GM19324 (cell line): ENCODE measurements at regions not wholly inside any gene's neighbourhood (a gene's known extent, or its start where the extent isn't known, plus 50 kb on each side); places are given as distances from the start of the nearest gene placed in this dataset.

ENCODE experiments used
- ATAC-seq: cut with Tn5 transposase; IDR thresholded peaks from one replicate; pipeline ENCODE4 v1.9.1; 2021; ENCODE audit warnings: mild to moderate bottlenecking, moderate library complexity; ENCODE audit not compliant: unreplicated experiment, low FRiP score

DNA sequence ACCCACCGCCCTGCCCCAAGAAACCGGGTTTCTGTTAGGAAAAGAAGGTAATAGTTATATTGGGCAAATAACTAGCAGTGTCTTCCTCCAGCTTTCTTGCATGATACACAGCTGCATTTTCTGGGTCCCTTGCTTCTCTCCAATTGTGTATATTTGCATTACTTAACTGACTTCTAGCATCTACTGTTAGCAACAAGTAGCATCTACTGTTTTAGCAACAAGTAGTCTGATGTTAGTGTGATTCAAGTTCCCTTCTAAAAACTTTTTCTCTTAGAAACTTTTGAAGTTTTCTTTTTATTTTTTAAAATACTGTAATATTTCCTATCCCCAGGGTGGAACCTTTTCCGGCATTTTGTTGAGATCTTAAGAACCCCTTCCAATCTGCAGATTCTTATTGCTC, 221.2 kb downstream of the CLIC5 start:
- ATAC-seq: no peak

DNA sequence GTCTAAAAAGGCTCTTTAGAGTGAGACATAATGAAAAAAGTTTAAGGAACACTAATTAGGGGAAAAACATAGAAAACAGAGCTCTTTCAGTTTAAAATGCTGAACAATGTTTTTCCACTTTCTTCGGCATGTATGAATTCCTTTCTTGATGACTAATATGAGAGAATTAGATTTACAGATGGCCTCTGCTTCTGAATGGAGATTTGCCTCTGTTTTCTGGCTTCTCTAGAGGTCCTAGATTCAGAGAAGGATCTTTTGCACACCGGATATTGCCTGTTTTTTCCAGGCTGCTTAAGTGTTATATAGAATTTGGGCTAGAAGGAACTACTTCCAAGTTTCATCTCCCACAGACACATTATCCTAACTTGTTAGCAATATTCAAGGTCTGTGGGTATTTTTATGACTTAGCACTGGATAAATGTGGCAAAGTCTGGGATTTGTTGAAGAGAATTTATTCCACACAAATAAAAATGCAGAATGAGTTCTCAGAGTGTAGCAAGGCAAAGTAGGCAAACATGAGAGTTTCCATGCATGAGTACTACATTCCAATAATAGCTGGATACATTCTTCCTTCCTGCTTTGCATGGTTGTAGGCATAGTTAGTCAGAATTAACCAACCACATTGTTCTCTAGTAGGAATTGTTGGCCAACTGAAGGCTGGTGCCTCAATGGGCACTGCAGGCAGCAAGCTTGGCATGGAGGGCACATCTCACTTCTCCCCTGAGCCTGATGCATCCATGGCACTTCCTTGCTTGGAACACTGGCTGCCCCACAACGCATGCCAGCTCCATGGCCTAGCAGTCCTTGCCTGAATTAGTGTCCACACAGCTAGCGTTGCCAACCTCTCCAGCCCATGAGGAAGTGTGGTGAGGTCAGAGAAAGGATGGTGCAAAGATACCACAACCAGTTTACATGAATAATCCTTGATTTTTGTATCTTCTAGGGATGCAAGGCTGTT, 224.2 kb downstream of the CLIC5 start:
- no peak for ATAC-seq

DNA sequence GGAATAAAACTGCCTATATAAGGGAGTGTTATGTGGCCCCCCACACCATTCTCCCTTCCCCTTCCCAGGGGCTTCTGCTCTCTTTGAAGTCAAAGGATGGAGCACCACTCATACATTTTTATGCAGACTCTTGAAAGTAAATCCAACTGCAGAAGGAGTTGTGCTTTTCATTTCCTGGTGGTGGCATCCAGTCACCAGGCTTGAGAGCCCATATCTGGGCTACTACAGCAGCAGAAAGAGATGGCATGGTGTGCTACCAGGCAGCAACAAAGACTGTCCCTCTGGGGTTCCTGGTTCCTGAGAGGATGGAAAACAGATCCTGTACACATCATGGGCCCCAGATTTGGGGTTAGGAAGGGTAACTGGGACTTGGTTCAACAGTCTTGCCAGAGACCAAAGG, 226.4 kb downstream of the CLIC5 start:
- no peak for ATAC-seq

DNA sequence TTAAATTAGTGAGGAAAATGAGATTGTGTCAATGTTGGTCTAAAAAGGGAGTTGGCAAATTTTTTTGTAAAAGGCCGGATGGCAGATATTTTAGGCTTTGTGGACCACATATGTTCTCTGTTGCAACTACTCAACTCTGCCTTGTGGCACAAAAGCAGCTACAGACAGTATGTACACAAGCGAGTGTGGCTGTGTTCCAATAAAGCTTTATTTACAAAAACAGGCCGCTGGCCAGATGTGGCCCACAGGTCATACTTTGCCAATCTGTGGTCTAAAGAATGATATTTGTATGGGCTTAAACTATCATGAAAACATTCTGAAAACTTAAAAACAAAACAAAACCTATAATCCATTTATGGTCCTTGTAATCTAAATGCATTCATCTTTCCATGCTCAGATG, 228.3 kb downstream of the CLIC5 start:
- ATAC-seq: no peak

GRCh38 chr6:45786355-45786781, 229.3 kb downstream of the CLIC5 start:
- ATAC-seq: no peak

DNA sequence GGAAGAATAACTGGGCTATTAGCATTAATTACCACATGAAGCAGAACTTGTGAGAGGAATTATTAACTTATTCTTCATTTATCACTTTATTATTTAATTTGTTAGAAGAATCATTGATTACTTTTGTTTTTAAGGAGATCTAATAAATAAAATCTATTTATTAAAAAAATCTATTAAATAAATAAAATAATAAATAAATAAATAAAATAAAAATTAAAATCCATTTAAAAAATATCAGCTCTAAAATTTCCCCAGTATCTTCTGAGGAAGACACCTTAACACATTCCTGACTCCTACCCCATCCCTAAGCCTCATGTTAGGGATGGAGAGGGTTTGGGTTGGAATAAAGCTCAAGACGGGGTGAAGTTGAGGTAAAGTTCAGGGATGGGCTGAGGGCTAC, 231.4 kb downstream of the CLIC5 start:
- no peak for ATAC-seq

DNA sequence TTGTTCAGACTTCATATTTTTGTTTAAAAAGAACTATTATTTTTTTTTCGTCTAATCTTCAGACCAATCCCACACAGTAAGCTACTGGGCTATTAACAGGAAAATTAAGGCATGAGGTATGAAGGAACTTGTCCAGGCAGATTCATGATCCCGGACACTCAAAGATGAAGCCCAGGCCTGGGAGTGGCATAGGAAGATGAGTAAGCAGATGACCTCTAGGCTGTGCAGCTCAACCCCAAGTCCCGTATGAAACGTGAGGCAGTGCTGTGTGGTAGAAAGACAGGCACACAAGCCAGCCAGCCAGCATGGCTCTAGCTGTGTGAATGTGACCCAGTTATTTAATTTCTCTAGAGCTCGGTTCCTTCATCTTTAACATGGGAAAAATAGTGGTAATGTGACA, 231.9 kb downstream of the CLIC5 start:
- ATAC-seq: no peak

GRCh38 chr6:45781890-45782289, 233.8 kb downstream of the CLIC5 start:
- ATAC-seq: no peak

- ATAC-seq: no peak
Observed at GRCh38 chr6:45780523-45780922, 235.1 kb downstream of the CLIC5 start.

- ATAC-seq: no peak
Observed at GRCh38 chr6:45775026-45775697, 240.5 kb downstream of the CLIC5 start.

DNA sequence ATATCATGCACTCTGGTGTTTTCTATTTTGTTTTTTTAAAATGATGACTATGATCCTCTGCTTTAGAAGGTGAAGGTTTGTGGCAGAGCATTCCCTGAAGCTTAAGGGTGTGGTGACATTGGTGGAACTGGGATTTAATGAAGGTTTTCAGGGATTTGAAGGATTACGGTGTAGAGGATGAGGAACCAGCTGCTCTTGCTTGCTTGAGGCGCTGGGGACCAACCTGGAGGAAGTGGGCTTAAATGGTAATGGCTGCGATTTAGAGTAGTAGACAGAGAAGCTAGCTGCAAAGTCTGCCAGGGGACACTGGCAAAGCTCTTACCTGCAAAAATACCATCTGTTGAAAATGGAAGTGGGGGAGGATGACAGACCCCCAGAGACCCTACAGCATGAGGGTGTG, 241.8 kb downstream of the CLIC5 start:
- no peak for ATAC-seq

DNA sequence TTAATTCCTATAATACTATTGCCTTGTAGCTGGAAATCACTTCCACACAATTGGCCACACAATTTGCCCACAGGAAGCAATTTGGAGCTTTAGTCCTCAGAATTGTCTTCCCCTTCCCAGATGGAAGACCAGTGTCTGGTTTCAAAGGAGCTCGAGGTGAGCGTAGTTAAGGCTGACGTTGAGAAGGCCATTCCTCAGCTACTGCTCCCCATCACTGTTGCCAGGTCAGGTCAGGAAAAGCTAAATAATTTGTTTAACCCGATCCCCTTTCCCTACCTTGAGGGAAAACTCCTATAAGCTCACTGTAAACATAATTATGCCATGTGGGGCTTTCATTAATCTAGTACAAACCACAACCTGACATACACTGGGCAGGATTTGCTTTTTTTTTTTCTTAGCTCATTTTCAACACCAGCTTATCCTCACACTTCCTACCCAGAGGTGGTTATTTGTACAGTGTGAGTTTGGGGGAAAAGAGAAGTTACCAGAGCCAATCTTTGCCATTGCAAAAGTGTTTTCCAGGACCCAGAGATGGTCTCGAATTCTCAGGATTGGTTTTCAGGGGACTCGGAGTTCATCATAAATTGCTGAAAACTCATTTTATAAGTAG, 242.7 kb downstream of the CLIC5 start:
- no peak for ATAC-seq

- ATAC-seq: no peak
Observed at GRCh38 chr6:45772051-45772450, 243.6 kb downstream of the CLIC5 start.

- no peak for ATAC-seq
Observed at GRCh38 chr6:45763281-45763680, 252.4 kb downstream of the CLIC5 start.

- no peak for ATAC-seq
Observed at GRCh38 chr6:45759472-45759810, 256.2 kb downstream of the CLIC5 start.

- no peak for ATAC-seq
Observed at GRCh38 chr6:45758787-45759471, 256.7 kb downstream of the CLIC5 start.

GRCh38 chr6:45757443-45758130, 258.1 kb downstream of the CLIC5 start:
- no peak for ATAC-seq

DNA sequence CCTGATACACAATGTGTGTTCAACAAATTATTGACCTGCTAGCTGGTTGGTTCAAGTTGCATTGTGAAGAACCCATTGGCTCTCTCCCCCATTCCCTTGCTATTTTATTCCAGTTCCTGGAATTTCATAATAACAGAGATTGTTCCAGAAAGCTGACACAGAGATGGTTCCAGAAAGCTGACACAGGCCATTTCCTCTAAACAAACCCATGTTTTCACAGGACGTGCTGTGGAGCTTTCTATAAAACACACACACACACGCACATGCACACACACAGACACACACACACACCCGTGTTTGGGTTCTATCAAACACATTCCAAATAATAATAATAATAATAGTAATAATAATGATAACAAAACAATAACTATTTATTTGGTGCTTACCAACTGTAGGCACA, 259.1 kb downstream of the CLIC5 start:
- no peak for ATAC-seq

GRCh38 chr6:45754432-45754831, 261.2 kb downstream of the CLIC5 start:
- no peak for ATAC-seq

GRCh38 chr6:45746046-45746445, 269.6 kb downstream of the CLIC5 start:
- no peak for ATAC-seq
